Effector memory CD8-positive, alpha-beta T cell (primary cell): ENCODE measurements at regions not wholly inside any gene's neighbourhood (a gene's known extent, or its start where the extent isn't known, plus 50 kb on each side); places are given as distances from the start of the nearest gene placed in this dataset.

Experiments used
- ATAC-seq: fragments of 150-1000 bp; cut with Tn5 transposase; replicated peaks from 2 replicates; pipeline ENCODE4 v1.10.0; 2021; ENCODE audit warnings: mild to moderate bottlenecking, moderate library complexity
- DNase-seq, 3 experiments: peaks; one replicate each; pipeline ENCODE4 v3.0.0; 2021
- H3K27ac Mint-ChIP-seq, 2 donors: one replicate each; pipeline ENCODE4 v1.8.0; 2022; ENCODE audit warnings: mild to moderate bottlenecking in 2 of 2, mixed read lengths in 2 of 2, moderate library complexity in 2 of 2
- H3K27me3 Mint-ChIP-seq, 2 donors: one replicate each; pipeline ENCODE4 v1.8.0; 2022; ENCODE audit warnings: mixed read lengths in 2 of 2
- H3K36me3 Mint-ChIP-seq: one replicate; pipeline ENCODE4 v1.8.0; 2022; ENCODE audit warnings: mild to moderate bottlenecking, moderate library complexity, mixed read lengths; ENCODE audit not compliant: insufficient read depth
- H3K4me1 Mint-ChIP-seq, 2 donors: one replicate each; pipeline ENCODE4 v1.8.0; 2022; ENCODE audit warnings: low read depth in 2 of 2, mixed read lengths in 2 of 2
- H3K4me3 Mint-ChIP-seq, 2 donors: one replicate each; pipeline ENCODE4 v1.8.0; 2022; ENCODE audit warnings: mild to moderate bottlenecking in 2 of 2, mixed read lengths in 2 of 2, moderate library complexity in 2 of 2
- H3K9me3 Mint-ChIP-seq, 2 donors: one replicate each; pipeline ENCODE4 v1.8.0; 2022; ENCODE audit warnings: mixed read lengths in 2 of 2

- no peak for ATAC-seq
- Mint-ChIP-seq H3K36me3 (no peaks in the 10 kb centered on the region), H3K27ac (no peak overlapping the region), H3K4me3 (no peak overlapping the region), H3K9me3 (peaks cover 0 to 1% of the 10 kb centered on the region in 2 donors), H3K4me1 (no peaks in the 10 kb centered on the region), H3K27me3 (no peaks in the 10 kb centered on the region)
- no peak for DNase-seq
Measured at GRCh38 chr12:59240048-59240447, 319.7 kb upstream of the LRIG3 start.

- H3K4me1 Mint-ChIP-seq: no peaks in the 10 kb centered on the region
- DNase-seq (no peak), ATAC-seq (no peak)
- H3K27ac Mint-ChIP-seq: no peak overlapping the region
- H3K27me3 Mint-ChIP-seq: no peaks in the 10 kb centered on the region
- H3K4me3 Mint-ChIP-seq: no peak overlapping the region
- H3K9me3 Mint-ChIP-seq: peaks cover 5 to 6% of the 10 kb centered on the region in 2 donors
- H3K36me3 Mint-ChIP-seq: no peaks in the 10 kb centered on the region
Measured at GRCh38 chr12:59234391-59234790, 314.1 kb upstream of the LRIG3 start.

GRCh38 chr12:59230334-59230733 is 310.0 kb upstream of the LRIG3 start:
- Mint-ChIP-seq H3K9me3 (peaks cover 9 to 10% of the 10 kb centered on the region in 2 donors), H3K36me3 (no peaks in the 10 kb centered on the region), H3K27ac (no peak overlapping the region), H3K4me1 (no peaks in the 10 kb centered on the region), H3K27me3 (no peaks in the 10 kb centered on the region), H3K4me3 (no peak overlapping the region)
- DNase-seq: no peak
- no peak for ATAC-seq

GRCh38 chr12:59219148-59219547 is 298.8 kb upstream of the LRIG3 start:
- H3K4me1 Mint-ChIP-seq: no peaks in the 10 kb centered on the region
- H3K4me3 Mint-ChIP-seq: no peak overlapping the region
- no peaks in the 10 kb centered on the region for H3K27me3 Mint-ChIP-seq
- no peaks in the 10 kb centered on the region for H3K36me3 Mint-ChIP-seq
- H3K9me3 Mint-ChIP-seq: peaks cover 0 to 3% of the 10 kb centered on the region in 2 donors
- DNase-seq (no peak), ATAC-seq (no peak)
- H3K27ac Mint-ChIP-seq: no peak overlapping the region

- no peak overlapping the region for H3K27ac Mint-ChIP-seq
- no peak for DNase-seq
- H3K4me1 Mint-ChIP-seq: no peaks in the 10 kb centered on the region
- ATAC-seq: no peak
- H3K9me3 Mint-ChIP-seq: peaks cover 2 to 23% of the 10 kb centered on the region in 2 donors
- no peaks in the 10 kb centered on the region for H3K27me3 Mint-ChIP-seq
- no peak overlapping the region for H3K4me3 Mint-ChIP-seq
- H3K36me3 Mint-ChIP-seq: no peaks in the 10 kb centered on the region
Measured at GRCh38 chr12:59196989-59197388, 276.7 kb upstream of the LRIG3 start.

- H3K9me3 Mint-ChIP-seq: peaks cover 7 to 23% of the 10 kb centered on the region in 2 donors
- no peaks in the 10 kb centered on the region for H3K4me1 Mint-ChIP-seq
- H3K36me3 Mint-ChIP-seq: no peaks in the 10 kb centered on the region
- no peaks in the 10 kb centered on the region for H3K27me3 Mint-ChIP-seq
- ATAC-seq (no peak), DNase-seq (no peak)
- H3K27ac Mint-ChIP-seq: no peak overlapping the region
- H3K4me3 Mint-ChIP-seq: no peak overlapping the region
Measured at GRCh38 chr12:59194794-59195193, 274.5 kb upstream of the LRIG3 start.

- no peaks in the 10 kb centered on the region for H3K27me3 Mint-ChIP-seq
- H3K9me3 Mint-ChIP-seq: peaks cover 7 to 23% of the 10 kb centered on the region in 2 donors
- H3K27ac Mint-ChIP-seq: no peak overlapping the region
- DNase-seq (no peak), ATAC-seq (no peak)
- no peak overlapping the region for H3K4me3 Mint-ChIP-seq
- no peaks in the 10 kb centered on the region for H3K36me3 Mint-ChIP-seq
- no peaks in the 10 kb centered on the region for H3K4me1 Mint-ChIP-seq
Measured at GRCh38 chr12:59193476-59194050, 273.3 kb upstream of the LRIG3 start.

GRCh38 chr12:59191372-59191771 is 271.1 kb upstream of the LRIG3 start:
- no peak for DNase-seq

GRCh38 chr12:59186451-59186850 is 266.1 kb upstream of the LRIG3 start:
- no peak for DNase-seq
- Mint-ChIP-seq H3K4me1 (no peaks in the 10 kb centered on the region), H3K27me3 (no peaks in the 10 kb centered on the region), H3K9me3 (peaks cover 0 to 9% of the 10 kb centered on the region in 2 donors), H3K36me3 (no peaks in the 10 kb centered on the region), H3K27ac (no peak overlapping the region), H3K4me3 (no peak overlapping the region)
- no peak for ATAC-seq

More at GRCh38 chr12:59191372-59191771, 271.1 kb upstream of the LRIG3 start:
- Mint-ChIP-seq H3K9me3 (peaks cover 7 to 17% of the 10 kb centered on the region in 2 donors), H3K4me1 (no peaks in the 10 kb centered on the region), H3K27me3 (no peaks in the 10 kb centered on the region), H3K27ac (no peak overlapping the region), H3K4me3 (no peak overlapping the region), H3K36me3 (no peaks in the 10 kb centered on the region)
- no peak for ATAC-seq

- DNase-seq (no peak), ATAC-seq (no peak)
- H3K36me3 Mint-ChIP-seq: no peaks in the 10 kb centered on the region
- peaks cover 0 to 6% of the 10 kb centered on the region in 2 donors for H3K9me3 Mint-ChIP-seq
- no peaks in the 10 kb centered on the region for H3K4me1 Mint-ChIP-seq
- no peak overlapping the region for H3K4me3 Mint-ChIP-seq
- no peak overlapping the region for H3K27ac Mint-ChIP-seq
- H3K27me3 Mint-ChIP-seq: no peaks in the 10 kb centered on the region
Measured at GRCh38 chr12:59185295-59185694, 265.0 kb upstream of the LRIG3 start.

GRCh38 chr12:59182658-59183455 is 262.6 kb upstream of the LRIG3 start:
- H3K27me3 Mint-ChIP-seq: no peaks in the 10 kb centered on the region
- no peaks in the 10 kb centered on the region for H3K4me1 Mint-ChIP-seq
- DNase-seq (no peak), ATAC-seq (no peak)
- H3K4me3 Mint-ChIP-seq: no peak overlapping the region
- H3K36me3 Mint-ChIP-seq: no peaks in the 10 kb centered on the region
- H3K9me3 Mint-ChIP-seq: peaks cover 0 to 5% of the 10 kb centered on the region in 2 donors
- no peak overlapping the region for H3K27ac Mint-ChIP-seq

- Mint-ChIP-seq H3K9me3 (peaks cover 6 to 9% of the 10 kb centered on the region in 2 donors), H3K4me3 (no peak overlapping the region), H3K4me1 (no peaks in the 10 kb centered on the region), H3K27me3 (no peaks in the 10 kb centered on the region), H3K27ac (no peak overlapping the region), H3K36me3 (no peaks in the 10 kb centered on the region)
- no peak for ATAC-seq
- DNase-seq: no peak
Measured at GRCh38 chr12:59182191-59182590, 261.9 kb upstream of the LRIG3 start.

- ATAC-seq (no peak), DNase-seq (no peak)
- Mint-ChIP-seq H3K4me3 (no peak overlapping the region), H3K27ac (no peak overlapping the region), H3K9me3 (peaks cover 7 to 10% of the 10 kb centered on the region in 2 donors), H3K4me1 (no peaks in the 10 kb centered on the region), H3K36me3 (no peaks in the 10 kb centered on the region), H3K27me3 (no peaks in the 10 kb centered on the region)
Measured at GRCh38 chr12:59181196-59181777, 261.0 kb upstream of the LRIG3 start.

- Mint-ChIP-seq H3K36me3 (no peaks in the 10 kb centered on the region), H3K4me3 (no peak overlapping the region), H3K4me1 (no peaks in the 10 kb centered on the region), H3K27ac (no peak overlapping the region), H3K27me3 (no peaks in the 10 kb centered on the region), H3K9me3 (peaks cover 7% of the 10 kb centered on the region in 2 donors)
- no peak for ATAC-seq
- no peak for DNase-seq
Measured at GRCh38 chr12:59179231-59179630, 258.9 kb upstream of the LRIG3 start.
